HG03196 (cell line): ENCODE measurements at regions not wholly inside any gene's neighbourhood (a gene's known extent, or its start where the extent isn't known, plus 50 kb on each side); places are given as distances from the start of the nearest gene placed in this dataset.
"Not testable (repeated sequence)": the region's sequence is repeated elsewhere in the genome, so short reads cannot be mapped to it uniquely, and the experiment has no call there.

Source experiments
- ATAC-seq: cut with Tn5 transposase; IDR thresholded peaks from one replicate; pipeline ENCODE4 v1.9.1; 2021; ENCODE audit not compliant: unreplicated experiment

DNA sequence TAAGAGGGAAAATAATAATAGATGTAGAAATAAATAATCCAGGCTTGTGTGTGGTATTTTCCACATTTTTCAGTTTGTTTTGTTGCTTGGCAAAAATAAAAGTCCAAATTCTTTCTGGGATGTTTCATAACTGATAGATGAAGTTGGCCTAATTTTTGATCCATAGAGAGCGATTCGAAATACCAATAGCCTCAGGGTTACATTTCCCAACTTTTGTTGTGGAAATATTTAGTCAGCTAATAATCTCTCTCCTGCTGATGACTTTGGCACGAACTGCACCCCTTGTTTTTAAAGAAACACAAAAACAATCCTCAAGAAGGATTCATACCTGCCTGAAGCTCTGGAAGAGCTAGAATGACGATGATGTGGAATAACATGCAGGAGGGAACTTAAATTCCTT, 483.2 kb downstream of the ADRA2A start:
- ATAC-seq, result no peak

DNA sequence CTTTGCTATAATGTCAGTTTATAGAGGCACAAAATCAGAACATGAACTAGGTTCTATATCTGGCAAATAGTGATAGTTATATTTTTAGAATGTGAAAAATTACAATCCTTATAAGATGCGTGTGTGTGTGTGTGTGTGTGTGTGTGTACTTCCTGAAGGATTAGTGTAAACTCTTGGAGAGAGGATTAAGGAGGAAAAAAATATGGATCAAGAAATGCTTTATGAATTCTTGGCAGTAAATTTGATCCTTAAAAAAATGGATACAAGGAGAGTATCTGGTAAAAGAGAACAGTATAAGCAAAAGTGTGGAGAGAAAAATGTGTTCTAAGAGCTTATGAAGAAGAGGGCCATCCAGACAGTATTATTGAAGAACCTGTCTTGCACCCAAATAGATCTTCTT, 484.3 kb downstream of the ADRA2A start:
- no peak for ATAC-seq

DNA sequence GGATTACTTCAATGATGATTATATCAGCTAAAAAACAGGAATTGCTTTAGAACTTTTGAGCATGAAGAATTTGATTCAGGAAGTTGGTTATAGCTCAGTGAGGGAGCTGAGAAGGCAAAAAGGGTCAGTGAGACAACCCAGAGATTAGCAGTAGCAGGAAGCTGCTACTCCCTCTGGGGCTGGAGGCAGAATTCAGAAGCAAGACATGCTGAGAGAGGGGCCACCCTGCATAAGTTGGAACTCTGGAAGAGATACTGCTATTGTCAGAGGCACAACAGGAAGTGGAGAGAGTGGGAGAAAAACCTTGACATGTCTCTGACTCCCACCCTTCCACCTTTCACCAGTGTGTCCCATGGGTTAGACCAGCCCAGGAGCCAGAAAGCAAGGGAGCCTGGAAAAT, 488.7 kb downstream of the ADRA2A start:
- no peak for ATAC-seq

DNA sequence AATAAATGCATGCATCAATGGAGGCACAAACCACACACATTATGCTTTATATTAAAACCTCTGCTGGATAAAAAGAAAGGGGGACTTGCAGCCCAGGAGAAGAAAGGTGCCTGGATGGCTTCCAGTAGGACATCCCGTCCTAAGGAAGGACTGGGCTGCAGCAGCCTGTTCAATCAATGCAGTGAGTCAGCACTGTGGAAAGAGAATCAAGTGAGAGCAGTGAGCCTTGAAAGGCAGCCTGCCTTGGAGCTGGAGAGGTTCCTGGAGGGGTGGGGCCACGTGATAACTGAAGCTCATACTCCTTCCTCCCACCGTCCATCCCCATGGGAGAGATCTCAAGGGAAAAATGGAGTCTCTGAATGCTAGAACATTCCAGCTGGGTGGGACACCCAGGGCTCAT, 501.2 kb downstream of the ADRA2A start:
- ATAC-seq, result no peak

DNA sequence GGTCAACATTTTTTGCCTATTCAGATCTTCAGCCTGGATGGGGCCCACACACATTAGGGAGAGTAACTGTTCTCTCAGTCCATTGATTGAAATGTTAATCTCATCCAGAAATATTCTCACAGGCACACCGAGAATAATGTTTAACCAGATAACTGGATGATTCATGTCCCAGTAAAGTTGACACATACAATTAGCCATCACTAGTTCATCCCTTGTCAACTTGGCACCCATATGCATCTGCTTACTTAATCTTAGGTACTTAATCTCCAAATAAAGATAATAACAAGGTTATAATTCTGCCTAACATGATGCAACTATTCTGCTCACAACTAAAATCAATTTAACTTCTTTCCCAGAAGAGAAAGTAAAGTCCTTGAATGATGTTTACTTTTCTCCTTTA, 502.6 kb downstream of the ADRA2A start:
- no peak for ATAC-seq

DNA sequence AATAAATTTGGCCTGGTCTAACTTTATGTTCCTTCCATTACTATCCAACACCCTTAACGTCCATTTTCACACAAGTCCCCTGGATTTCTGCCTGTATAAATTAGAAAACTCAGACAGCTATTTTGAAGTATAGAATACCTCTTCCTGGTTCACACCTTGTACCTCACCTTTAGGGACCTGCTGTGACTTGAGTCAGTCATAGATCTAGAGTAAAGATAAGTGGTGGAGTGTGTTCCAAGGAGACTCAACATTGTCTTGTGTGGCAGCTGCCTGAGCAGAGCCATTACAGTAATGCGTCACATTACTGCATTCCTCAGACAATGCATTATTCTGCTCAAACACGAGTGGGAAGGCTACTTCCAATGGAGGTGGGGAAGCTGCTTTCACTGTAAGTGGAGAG, 513.9 kb downstream of the ADRA2A start:
- ATAC-seq, result no peak

DNA sequence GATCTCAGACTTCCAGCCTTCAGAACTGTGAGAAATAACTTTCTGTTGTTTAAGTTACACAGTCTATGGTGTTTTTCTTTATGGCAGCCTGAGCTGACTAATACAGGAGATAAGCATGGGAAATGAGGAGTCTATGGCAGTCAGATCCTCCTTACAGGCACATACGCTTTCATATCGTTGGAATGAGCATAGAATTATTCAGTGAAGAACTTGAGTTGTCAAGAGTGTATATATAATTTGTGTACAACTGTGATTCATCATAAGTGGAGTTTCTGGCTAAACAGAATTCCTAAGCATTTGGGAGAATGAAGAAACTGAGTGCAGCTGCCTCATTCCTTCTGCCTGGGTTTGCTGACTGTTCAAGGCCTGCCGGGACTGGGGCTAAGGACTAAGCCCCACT, 516.7 kb downstream of the ADRA2A start:
- ATAC-seq, result no peak

DNA sequence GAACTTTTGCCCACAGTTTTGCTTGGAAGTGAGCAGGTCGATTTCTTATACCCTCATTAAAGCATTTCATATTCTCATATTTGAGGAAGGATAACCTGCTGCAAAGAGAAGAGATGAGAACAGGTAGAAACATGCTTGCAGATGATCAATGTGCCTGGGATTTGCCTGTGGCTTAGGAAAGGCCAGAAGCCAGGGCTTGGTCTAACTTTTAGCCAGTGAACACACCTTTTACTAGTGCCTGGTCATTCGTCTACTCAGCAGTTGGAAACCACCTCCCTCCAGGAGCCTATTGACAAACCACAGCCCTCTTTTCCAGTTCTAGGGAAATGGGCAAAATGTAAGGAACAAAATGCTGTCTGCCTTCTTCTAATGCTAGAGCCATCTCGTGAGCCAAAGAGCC, 518.3 kb downstream of the ADRA2A start:
- no peak for ATAC-seq

DNA sequence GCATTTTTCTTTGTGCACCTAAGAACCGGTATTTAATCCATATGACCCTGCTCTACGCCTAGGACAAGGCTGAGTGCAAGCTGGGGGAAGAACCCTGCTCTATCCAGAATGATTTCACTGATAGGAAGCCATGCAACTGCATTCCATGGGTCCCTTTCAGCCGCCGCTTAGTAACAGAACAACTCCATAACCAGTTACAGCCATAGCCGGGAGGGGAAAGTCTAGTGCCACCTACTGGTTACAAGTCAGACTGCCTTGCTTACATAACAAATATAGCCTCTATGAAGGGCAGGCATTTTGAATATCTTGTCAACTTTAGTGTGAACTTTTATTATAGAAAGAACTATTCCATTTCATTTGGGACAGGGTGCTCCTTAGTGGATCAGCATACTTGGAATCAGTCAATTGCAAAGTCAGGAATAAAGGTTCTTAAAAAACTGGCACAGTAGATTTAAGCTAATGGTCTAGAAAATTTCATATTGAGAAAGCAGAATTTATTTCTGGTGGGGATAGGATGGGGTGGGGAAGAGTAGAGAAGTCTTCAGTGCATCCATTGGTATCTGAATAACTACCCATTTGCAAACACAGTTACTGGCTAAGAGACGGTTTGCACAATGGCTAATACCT, 521.7 kb downstream of the ADRA2A start:
- ATAC-seq, result peak; percentile 92

DNA sequence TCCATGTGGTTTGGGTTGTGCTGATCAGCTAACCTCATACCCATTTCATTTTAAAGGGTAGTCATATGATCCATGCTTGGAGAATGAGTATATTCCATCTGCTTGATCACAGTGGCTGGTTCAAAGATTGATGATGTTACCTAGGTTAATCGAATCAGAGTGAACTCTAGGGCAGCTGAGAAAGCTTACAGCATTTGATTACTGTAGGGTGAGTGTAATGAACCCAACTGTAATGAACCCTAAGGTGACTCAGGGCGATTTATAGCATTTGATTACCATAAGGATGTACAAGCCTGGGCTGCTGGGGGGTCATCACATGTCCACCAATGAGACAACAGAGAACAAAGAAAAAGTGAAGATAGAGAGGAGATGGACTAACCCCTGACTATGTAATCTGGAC, 523.1 kb downstream of the ADRA2A start:
- no peak for ATAC-seq

DNA sequence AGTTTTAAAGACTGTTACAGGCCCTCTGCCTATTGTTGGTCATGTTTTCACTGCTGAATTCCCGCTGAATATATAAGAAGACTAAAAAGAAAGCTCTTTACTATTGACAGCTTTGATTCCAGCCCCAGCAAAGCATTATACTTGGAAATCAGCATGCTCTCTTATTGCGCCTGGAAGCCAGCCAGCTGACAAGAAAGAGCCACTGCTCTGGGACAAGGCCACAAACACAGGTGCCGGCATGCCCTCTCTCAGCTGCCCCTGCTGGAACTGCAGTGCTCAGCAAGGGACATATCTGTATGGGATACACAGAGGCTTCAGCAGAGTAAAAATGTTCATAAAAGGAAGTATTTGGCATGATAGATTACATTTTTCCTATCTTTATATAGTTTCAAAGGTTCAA, 523.9 kb downstream of the ADRA2A start:
- ATAC-seq, result no peak

DNA sequence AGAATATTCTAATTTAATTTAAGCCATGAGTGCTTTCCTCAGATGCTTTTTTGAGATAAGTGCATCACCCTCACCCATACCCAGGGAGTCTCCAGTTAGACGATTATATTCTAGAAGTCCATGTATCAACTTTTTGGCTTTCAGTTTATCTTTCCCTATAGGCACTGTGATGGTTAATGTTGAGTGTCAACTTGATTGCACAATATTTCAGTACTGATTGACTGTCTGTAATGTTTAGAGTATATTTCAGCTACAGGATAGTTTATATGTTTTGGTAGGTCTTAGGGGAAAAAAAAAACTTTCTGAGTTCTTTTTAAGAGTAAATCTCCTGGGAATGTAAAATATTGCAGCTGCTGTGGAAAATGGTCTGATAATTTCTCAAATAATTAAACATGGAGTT, 535.4 kb downstream of the ADRA2A start:
- ATAC-seq, result no peak

DNA sequence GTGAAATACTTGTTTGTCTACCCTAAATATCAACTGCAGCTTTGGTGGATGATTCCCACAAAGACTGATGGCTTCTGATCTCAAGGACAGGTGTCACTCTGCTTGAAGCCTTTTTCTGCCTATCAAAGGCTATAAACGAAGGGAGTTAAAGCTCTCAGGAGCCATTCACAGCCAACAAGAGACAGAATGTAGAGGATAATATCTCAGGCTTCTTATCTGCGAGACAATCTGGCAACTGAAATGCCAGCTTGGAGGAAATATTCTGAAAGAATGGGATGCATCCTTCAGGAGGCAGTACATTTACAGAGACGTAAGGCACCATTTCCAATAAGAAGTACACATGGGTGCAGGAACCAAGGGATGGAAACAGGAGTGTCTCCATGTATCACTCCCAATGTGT, 549.4 kb downstream of the GPAM start:
- ATAC-seq, result no peak

DNA sequence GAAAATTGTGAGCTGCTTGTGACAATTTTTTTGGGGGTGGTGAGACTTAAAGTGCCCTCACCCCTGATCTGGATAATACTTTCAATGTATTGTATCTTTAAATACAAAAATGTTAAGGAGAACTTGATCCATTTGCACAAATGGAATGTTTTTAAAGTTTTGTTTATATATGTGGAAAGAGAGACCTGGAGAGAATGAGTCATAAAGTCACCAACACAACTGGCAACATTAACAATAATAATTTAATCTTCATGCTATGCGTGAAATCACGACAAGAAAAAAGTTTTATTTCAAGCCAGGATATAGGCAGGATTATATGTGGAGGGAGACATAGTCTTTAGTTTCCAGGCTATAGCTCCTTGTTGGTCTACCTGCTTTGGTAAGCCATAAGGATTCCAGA, 537.5 kb downstream of the GPAM start:
- no peak for ATAC-seq

DNA sequence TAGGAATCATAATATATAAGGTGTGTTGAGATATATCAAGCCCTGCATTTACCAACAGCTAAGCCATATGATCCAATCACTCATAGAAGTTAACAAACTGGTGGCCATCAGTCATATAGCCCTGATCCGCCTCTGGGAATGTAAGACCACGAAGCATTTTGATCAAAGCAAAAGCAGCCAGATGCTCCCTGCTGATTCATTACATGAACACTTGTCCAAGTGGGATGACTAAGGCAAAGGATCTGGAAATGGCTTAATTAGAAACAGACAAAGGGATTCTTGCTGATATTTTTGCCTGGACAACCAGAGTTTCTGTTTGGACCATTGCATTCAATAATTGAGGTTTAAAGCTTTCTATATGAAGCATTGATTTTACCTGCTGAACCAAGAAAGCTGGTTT, 535.5 kb downstream of the GPAM start:
- ATAC-seq, result no peak

DNA sequence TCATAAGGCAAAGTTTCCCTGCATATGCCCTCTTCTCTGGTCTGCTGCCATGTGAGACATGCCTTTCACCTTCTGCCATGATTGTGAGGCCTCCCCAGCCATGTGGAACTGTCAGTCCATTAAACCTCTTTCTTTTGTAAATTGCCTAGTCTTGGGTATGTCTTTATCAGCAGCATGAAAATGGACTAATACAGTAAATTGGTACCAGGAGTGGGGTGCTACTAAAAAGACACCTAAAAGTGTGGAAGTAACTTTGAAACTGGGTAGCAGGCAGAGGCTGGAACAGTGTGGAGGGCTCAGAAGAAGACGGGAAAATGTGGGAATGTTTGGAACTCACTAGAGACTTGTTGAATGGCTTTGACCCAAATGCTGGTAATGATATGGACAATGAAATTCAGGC, 534.5 kb downstream of the GPAM start:
- not testable (repeated sequence) for ATAC-seq

DNA sequence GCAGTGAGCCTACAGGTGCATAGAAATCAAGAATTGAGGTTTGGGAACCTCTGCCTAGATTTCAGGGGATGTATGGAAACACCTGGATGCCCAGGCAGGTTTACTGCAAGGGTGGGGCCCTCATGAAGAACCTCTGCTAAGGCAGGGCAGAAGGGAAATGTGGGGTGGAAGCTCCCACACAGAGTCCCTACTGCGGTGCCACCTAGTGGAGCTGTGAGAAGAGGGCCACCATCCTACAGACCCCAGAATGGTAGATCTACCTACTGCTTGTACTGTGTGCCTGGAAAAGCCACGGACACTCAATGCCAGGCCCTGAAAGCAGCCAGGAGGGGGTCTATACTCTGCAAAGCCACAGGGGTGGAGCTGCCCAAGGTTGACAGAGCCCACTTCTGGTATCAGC, 533.5 kb downstream of the GPAM start:
- no peak for ATAC-seq

DNA sequence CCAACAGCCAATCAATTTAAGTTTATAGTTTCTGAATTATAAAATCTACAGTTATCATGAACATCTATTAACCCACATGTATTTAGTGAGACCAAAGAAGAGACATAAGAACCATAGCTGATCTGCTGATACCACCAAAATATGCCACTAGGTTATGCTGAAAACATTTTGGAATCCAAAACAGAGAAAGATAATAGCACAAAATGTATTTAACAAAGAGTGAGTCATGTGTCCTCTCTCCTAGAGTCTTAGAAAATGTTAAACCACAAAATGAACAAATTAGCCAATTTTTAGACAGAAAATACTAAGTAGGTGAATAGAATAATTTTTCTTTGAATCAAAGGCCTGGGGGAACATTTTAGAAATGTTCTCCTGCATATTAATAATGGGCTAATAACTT, 527.5 kb downstream of the GPAM start:
- ATAC-seq, result no peak

DNA sequence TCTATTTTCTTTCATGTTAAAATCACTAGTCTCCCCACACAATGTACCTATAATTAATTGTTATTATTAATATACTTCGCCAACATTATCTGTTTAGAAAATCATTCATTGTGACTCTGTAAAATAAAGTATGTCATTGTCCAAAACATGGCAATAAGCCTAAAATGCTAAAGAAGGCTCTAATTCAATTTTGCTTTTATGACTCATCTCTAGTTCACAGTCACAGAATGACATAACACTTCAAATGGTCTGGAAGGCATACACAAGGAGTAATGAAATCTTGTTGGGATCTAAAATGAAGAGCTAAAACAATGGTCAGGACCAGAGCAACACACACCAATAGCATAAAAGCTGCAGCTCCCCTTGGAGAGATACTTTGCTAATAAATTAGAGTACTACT, 505.8 kb downstream of the GPAM start:
- ATAC-seq, result no peak

DNA sequence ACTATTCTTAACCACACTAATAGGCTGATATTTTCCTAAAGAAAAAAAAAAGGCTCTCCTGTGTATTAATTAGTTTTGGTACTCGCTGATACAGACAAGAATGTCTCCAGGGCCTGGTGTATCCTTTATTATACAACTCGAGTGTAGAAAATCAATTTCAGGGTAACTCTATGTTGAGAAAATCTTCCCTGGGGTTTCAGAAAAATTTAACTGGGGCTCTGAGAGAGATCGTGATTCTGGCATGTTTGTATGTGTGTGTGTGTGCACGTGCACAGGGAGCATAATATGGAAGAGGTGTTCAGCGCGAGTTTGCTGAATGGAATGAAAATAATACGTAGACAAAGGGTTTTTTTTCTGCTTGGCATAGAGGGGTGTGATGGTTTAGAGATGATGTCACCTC, 496.8 kb downstream of the GPAM start:
- no peak for ATAC-seq

DNA sequence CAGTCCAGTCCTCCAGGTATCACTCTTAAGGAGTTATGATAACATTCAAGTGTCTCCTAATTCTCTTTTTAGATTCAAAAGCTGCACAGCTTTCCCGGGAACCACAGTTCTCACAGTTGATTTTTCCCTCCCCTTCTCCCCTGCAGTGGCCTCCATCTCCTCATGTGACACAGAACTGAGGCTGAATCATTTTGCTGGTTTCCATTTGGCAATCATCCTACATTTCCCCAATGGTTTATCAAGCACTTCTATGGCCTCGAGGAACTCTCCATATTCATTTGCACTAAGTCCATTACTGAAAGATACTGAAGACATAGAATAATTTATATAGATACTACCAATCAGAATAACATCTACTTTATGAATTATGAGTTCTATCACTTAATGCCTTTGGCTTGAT, 484.9 kb downstream of the GPAM start:
- ATAC-seq, result no peak

DNA sequence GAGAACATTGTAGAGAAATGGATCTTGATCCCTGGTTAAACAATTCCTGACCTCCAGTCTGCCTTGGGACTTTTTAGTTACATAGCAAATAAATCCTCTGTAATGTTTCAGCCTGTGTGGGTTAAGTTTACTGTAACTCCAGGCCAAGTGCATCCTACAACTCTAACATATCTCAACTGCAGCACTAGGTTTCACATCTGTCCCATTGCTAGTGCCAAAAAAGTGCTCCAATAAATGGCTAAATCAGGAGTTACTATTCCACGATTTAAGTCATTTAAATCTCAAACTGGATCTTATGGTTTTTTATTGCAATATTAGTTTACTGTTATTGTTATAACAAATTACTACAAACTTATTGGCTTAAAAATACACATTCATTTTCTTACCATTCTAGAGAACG, 479.6 kb downstream of the GPAM start:
- ATAC-seq, result no peak

DNA sequence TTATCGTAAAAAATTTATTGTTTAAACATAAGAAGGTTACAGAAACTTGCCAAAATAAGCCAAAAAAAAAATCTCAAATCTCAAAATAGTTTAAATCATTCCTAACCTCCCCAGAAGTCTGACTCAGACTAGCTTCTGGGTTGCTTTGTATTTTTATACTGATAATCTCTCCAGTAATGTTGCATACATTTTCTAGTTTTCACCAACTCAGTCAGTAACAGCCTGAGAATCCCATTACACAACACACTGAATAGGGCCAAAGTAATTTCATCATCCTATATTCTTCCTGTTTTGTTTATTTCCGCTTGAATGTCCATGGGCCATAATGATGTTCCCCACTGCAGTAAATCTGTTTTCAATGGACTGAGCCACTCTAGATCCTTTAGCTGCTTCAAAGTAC, 478.5 kb downstream of the GPAM start:
- ATAC-seq, result no peak

DNA sequence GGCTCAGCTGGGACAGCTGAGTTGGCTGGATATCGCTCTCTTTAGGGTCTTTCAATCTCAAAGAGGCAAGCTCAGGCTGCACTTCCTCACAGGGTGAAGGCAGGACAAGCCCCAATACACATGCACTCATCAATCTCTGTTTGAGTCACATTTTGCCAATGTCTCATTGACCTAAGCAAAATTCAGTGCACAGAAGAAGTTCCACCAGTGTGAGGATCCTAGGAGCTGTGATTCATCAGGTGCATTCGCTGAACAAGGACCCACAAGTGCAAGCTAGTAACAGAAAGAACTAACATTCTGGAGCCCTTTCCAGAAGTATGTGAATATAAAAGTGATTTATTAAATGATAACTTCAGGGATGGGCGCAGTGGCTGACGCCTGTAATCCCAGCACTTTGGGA, 477.2 kb downstream of the GPAM start:
- ATAC-seq, result no peak
